SK-MEL-5 (cell line): ENCODE measurements at regions not wholly inside any gene's neighbourhood (a gene's known extent, or its start where the extent isn't known, plus 50 kb on each side); places are given as distances from the start of the nearest gene placed in this dataset.
A peak's percentile ranks its signal among the peaks of the same experiment; 100 is the strongest.
"Not testable (repeated sequence)": the region's sequence is repeated elsewhere in the genome, so short reads cannot be mapped to it uniquely, and the experiment has no call there.

ENCODE experiments used
- DNase-seq: peaks from one replicate; pipeline ENCODE4 v3.0.0-alpha.2; 2016; ENCODE audit warnings: low read depth, low spot score
- in situ Hi-C: cut with HindIII; loops from 2 replicates; pipeline ENCODE4 v1.10.0; 2016; ENCODE audit warnings: low sequenced_read_pairs, high pct_unique_total_duplicates, low pct_unique_long_range_greater_than_20kb

DNA sequence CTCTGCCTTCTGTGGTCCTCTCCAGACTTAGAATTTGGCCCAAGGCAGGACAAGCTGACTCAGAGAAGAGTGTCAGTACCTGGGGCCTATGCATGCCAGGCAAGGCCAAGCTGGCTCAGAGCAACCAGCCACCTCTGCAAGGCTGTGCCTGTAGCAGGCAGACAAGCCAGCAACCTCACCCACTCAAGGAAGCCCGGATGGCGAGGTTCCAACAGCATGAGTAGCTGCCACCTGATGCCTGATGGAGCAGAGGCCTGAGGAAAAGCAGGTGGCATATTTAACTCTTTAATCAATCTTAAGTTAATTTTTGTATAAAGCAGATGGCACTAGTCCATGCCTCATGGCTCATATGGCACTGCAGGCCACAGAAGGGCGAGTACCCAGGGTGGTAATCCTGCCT is 3595.8 kb upstream of the OR11H1 start:
- DNase-seq, in situ Hi-C loops: not testable (repeated sequence)

DNA sequence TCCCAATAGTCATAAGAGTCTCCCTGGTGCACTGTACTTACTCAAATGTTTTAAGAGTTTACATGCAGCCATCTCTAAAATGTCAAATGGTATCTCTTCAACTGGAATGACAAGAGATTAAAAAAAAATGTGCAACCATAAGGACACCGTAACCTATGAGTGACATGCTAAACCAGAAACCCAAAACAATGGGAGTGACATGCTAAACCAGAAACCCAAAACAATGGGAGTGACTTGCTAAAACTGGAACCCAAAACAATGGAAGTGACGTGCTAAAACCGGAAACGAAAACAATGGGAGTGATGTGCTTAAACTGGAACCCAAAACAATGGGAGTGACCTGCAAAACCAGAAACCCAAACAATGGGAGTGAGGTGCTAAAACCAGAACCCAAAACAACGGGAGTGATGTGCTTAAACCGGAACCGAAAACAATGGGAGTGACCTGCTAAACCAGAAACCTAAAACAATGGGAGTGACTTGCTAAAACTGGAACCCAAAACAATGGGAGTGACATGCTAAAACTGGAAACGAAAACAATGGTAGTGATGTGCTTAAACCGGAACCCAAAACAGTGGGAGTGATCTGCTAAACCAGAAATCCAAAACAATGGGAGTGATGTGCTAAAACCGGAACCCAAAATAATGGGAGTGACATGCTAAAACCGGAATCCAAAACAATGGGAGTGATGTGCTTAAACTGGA is 3559.9 kb upstream of the OR11H1 start:
- in situ Hi-C loops, DNase-seq: not testable (repeated sequence)

GRCh38 chr22:11973856-11974255 is 3554.1 kb upstream of the OR11H1 start:
- peak; percentile 10 for DNase-seq
- in situ Hi-C loops: not testable (repeated sequence)
